ENCODE measurements at regions not wholly inside any gene's neighbourhood (a gene's known extent, or its start where the extent isn't known, plus 50 kb on each side); places are given as distances from the start of the nearest gene placed in this dataset.
"Not testable (repeated sequence)": the region's sequence is repeated elsewhere in the genome, so short reads cannot be mapped to it uniquely, and the experiment has no call there.

DNA sequence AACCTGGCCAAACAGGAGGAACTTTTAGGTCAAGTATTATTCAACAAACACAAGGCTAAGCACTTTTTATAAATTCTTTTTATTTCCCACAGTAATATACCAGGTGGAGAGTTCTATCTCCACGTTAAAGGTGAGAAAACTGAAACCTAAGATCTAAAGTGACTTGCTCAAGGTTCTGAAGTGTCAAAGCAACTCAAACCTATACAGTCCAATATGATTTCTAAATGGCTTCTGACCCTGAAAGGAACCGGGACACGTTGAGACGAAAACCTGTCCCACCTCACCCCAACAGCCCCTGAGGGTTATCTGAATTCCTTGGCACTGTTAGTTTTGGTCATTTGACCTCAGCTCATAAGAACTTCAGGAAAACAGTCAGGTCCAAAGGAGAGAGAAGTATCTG, 814.5 kb upstream of the LRATD1 start:
- H3K27ac Mint-ChIP-seq, result no peak overlapping the region
- peaks cover 2 to 7% of the 10 kb centered on the region in 2 donors for H3K9me3 Mint-ChIP-seq
- no peak for ATAC-seq (replicated peaks)
- no peaks in the 10 kb centered on the region for H3K27me3 Mint-ChIP-seq
- H3K36me3 Mint-ChIP-seq (ENCODE audit: insufficient read depth), result no peaks in the 10 kb centered on the region
- DNase-seq, result no peak
- no peak overlapping the region for H3K4me3 Mint-ChIP-seq
- no peaks in the 10 kb centered on the region for H3K4me1 Mint-ChIP-seq (ENCODE audit: low read depth in 2 of 2)

DNA sequence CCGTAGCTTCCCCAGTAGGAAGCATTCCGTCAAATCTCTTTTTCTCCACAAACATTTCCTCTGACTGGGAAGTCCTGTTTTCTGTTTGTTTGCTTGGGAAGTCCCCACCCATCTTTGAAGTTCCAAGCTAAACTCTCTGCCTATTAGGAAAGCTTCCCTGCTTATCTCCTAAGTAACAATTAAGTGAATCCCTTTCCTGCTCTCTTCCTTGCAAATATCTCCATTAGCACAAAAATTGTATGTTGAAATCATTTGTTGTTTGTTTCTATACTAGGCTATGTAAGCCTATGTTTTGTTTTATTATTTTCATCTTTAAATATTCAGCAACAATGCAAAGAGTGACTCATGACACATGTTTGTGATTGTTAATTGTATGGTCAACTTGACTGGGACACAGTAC, 812.6 kb upstream of the LRATD1 start:
- H3K9me3 Mint-ChIP-seq, result peaks cover 2 to 7% of the 10 kb centered on the region in 2 donors
- no peak overlapping the region for H3K4me3 Mint-ChIP-seq
- no peaks in the 10 kb centered on the region for H3K4me1 Mint-ChIP-seq (ENCODE audit: low read depth in 2 of 2)
- no peaks in the 10 kb centered on the region for H3K36me3 Mint-ChIP-seq (ENCODE audit: insufficient read depth)
- H3K27me3 Mint-ChIP-seq, result no peaks in the 10 kb centered on the region
- ATAC-seq (replicated peaks) (no peak), DNase-seq (no peak)
- no peak overlapping the region for H3K27ac Mint-ChIP-seq

- Mint-ChIP-seq H3K4me3 (no peak overlapping the region), H3K27me3 (no peaks in the 10 kb centered on the region), H3K9me3 (peaks cover 5 to 7% of the 10 kb centered on the region in 2 donors), H3K4me1 (ENCODE audit: low read depth in 2 of 2) (no peaks in the 10 kb centered on the region), H3K27ac (no peak overlapping the region), H3K36me3 (ENCODE audit: insufficient read depth) (no peaks in the 10 kb centered on the region)
- ATAC-seq (replicated peaks), result no peak
- DNase-seq, result no peak
Observed at GRCh38 chr2:13821255-13821880, 811.1 kb upstream of the LRATD1 start.

DNA sequence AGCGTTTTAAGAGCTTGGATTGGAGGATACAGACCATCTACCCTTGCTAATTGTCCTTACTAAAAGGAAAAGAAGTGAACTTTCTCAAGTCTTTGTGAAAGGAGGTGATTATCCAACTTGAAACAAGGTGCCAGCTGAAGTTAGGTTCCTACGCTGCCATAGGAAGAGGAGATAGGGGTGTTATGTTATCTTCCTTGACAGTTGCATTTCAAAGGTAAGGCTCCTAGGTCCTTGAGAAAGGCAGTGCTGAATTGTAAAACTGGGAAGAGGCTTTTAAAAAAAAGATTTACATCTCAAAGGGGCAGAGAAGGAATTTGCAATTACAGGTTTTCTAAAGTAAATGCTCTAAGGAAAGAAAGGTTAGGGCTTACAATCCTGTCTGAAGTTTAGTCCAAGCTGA, 810.2 kb upstream of the LRATD1 start:
- no peak for ATAC-seq (replicated peaks)
- H3K27ac Mint-ChIP-seq, result no peak overlapping the region
- no peaks in the 10 kb centered on the region for H3K27me3 Mint-ChIP-seq
- no peaks in the 10 kb centered on the region for H3K36me3 Mint-ChIP-seq (ENCODE audit: insufficient read depth)
- no peaks in the 10 kb centered on the region for H3K4me1 Mint-ChIP-seq (ENCODE audit: low read depth in 2 of 2)
- H3K4me3 Mint-ChIP-seq, result no peak overlapping the region
- DNase-seq, result no peak
- H3K9me3 Mint-ChIP-seq, result peaks cover 5 to 7% of the 10 kb centered on the region in 2 donors

GRCh38 chr2:13826314-13826853, 806.1 kb upstream of the LRATD1 start:
- Mint-ChIP-seq H3K4me3 (no peak overlapping the region), H3K9me3 (peaks cover 0 to 5% of the 10 kb centered on the region in 2 donors), H3K4me1 (ENCODE audit: low read depth in 2 of 2) (no peaks in the 10 kb centered on the region)

GRCh38 chr2:13858626-13859025, 773.9 kb upstream of the LRATD1 start:
- no peak overlapping the region for H3K27ac Mint-ChIP-seq
- H3K36me3 Mint-ChIP-seq (ENCODE audit: insufficient read depth), result no peaks in the 10 kb centered on the region
- H3K27me3 Mint-ChIP-seq, result no peaks in the 10 kb centered on the region
- DNase-seq, result no peak
- peaks cover 0 to 2% of the 10 kb centered on the region in 2 donors for H3K9me3 Mint-ChIP-seq
- no peak for ATAC-seq (replicated peaks)
- no peak overlapping the region for H3K4me3 Mint-ChIP-seq
- H3K4me1 Mint-ChIP-seq (ENCODE audit: low read depth in 2 of 2), result no peaks in the 10 kb centered on the region

More at GRCh38 chr2:13826314-13826853, 806.1 kb upstream of the LRATD1 start:
- no peak for DNase-seq
- Mint-ChIP-seq H3K27ac (no peak overlapping the region), H3K27me3 (no peaks in the 10 kb centered on the region), H3K36me3 (ENCODE audit: insufficient read depth) (no peaks in the 10 kb centered on the region)
- ATAC-seq (replicated peaks), result no peak

- not testable (repeated sequence) for DNase-seq; H3K36me3 Mint-ChIP-seq (ENCODE audit: insufficient read depth); ATAC-seq (replicated peaks); H3K4me1 Mint-ChIP-seq (ENCODE audit: low read depth in 2 of 2); H3K4me3 Mint-ChIP-seq; H3K9me3 Mint-ChIP-seq; H3K27me3 Mint-ChIP-seq; H3K27ac Mint-ChIP-seq
Observed at GRCh38 chr2:13868275-13868674, 764.2 kb upstream of the LRATD1 start.

DNA sequence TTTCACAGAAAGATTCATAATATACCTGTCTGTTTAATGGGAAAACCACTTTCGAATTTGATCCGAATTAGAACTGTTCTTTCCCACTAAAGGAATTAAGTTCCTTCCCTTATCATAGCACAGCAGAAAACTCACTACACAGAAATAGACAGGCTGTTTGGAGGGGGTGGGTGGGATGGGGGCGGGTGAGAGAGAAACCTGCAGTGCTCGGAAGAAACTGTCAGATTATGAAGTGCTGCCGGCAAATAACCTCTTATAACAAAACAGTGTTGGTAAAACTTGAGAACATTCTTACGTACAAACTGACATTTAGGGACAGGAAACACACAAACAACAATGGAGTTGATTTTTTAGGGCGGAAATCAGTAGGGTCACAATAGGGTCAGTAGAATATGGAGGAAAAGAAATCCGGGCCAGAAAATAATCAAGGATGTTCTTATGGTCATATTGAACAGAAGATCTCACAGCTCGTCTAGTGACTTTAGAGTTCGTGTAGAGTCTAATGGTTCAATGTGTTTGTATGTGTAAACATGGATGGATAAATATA, 756.0 kb upstream of the LRATD1 start:
- H3K27me3 Mint-ChIP-seq, result no peaks in the 10 kb centered on the region
- no peak overlapping the region for H3K4me3 Mint-ChIP-seq
- H3K9me3 Mint-ChIP-seq, result peaks cover 0 to 3% of the 10 kb centered on the region in 2 donors
- ATAC-seq (replicated peaks) (no peak), DNase-seq (no peak)
- no peak overlapping the region for H3K27ac Mint-ChIP-seq
- no peaks in the 10 kb centered on the region for H3K36me3 Mint-ChIP-seq (ENCODE audit: insufficient read depth)
- H3K4me1 Mint-ChIP-seq (ENCODE audit: low read depth in 2 of 2), result no peaks in the 10 kb centered on the region

- no peak overlapping the region for H3K27ac Mint-ChIP-seq
- H3K4me1 Mint-ChIP-seq (ENCODE audit: low read depth in 2 of 2), result no peaks in the 10 kb centered on the region
- no peak overlapping the region for H3K4me3 Mint-ChIP-seq
- ATAC-seq (replicated peaks) (no peak), DNase-seq (no peak)
- no peaks in the 10 kb centered on the region for H3K36me3 Mint-ChIP-seq (ENCODE audit: insufficient read depth)
- peaks cover 0 to 3% of the 10 kb centered on the region in 2 donors for H3K9me3 Mint-ChIP-seq
- H3K27me3 Mint-ChIP-seq, result no peaks in the 10 kb centered on the region
Observed at GRCh38 chr2:13877571-13877970, 754.9 kb upstream of the LRATD1 start.

DNA sequence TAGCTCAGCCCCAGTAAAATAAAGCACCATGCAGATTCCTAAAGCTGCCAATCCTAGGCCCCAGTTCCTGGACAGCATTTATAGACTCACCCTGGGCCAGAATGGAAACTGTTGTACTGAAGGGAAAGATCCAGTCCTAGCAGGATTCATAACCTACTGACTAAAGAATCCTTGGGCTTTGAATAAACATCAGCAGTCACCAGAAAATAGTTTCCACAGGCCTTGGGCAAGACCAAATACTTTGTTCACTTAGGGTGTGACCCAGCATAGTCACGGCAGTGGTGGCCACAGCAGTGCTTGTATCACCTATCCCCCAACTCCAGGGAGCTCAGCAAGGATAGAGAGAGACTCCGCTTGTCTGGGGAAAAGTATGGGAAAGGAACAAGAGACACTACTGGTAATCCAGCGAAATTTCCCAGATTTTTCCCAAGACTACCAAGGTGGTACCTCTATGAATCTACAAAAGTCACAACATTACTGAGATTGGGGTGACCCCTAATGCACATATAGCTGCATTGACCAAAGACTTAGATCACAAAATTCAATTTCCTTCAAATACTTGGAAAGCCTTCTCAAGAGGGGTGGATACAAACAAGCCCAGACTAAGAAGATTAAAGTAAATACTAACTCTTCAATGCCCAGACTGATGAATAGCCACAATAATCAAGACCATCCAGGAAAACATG, 748.1 kb upstream of the LRATD1 start:
- H3K4me3 Mint-ChIP-seq, result no peak overlapping the region
- H3K4me1 Mint-ChIP-seq (ENCODE audit: low read depth in 2 of 2), result no peaks in the 10 kb centered on the region
- no peak for ATAC-seq (replicated peaks)
- no peaks in the 10 kb centered on the region for H3K36me3 Mint-ChIP-seq (ENCODE audit: insufficient read depth)
- no peak overlapping the region for H3K27ac Mint-ChIP-seq
- H3K27me3 Mint-ChIP-seq, result no peaks in the 10 kb centered on the region
- H3K9me3 Mint-ChIP-seq, result peaks cover 1 to 7% of the 10 kb centered on the region in 2 donors
- no peak for DNase-seq

DNA sequence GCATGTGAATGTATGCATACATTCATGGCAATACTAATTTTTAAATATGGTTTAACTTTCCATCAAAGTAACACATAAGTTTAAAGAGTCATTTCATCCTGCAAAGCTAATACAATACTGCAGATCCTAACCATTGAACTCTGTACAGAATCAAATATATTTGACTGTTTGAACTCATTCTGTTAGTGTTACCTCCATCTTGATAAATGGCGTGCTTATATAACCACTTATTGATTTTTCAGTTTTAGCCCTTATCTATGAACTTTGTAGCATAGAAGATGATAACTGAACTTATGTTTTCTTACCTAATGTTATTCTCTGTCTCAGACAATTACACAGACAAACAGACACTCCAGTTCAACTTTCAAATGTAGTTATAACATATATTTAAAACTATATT, 731.0 kb upstream of the LRATD1 start:
- ATAC-seq (replicated peaks) (no peak), DNase-seq (no peak)
- Mint-ChIP-seq H3K9me3 (peaks cover 3 to 10% of the 10 kb centered on the region in 2 donors), H3K27ac (no peak overlapping the region), H3K4me3 (no peak overlapping the region), H3K27me3 (no peaks in the 10 kb centered on the region), H3K36me3 (ENCODE audit: insufficient read depth) (no peaks in the 10 kb centered on the region), H3K4me1 (ENCODE audit: low read depth in 2 of 2) (no peaks in the 10 kb centered on the region)

DNA sequence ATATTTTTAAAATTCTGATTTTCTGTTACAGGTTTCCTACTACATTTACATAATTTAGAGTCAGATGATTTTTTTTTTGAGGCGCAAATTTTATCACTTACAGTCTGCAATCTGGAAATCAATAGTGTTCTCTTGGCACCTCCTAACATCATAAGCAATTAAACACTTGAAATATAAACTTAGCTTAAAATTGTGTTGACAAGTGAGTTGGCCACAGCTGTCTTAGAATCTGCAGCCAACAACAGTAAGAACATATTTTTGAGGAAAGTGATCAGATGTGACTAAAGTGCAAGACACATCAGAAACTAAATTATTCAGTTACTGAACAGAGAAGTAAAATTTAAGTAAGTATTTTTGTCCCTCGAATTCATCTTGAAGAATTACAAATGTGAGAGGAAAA, 726.7 kb upstream of the LRATD1 start:
- Mint-ChIP-seq H3K4me3 (no peak overlapping the region), H3K4me1 (ENCODE audit: low read depth in 2 of 2) (no peaks in the 10 kb centered on the region), H3K36me3 (ENCODE audit: insufficient read depth) (no peaks in the 10 kb centered on the region), H3K27ac (no peak overlapping the region), H3K27me3 (no peaks in the 10 kb centered on the region), H3K9me3 (peaks cover 0 to 5% of the 10 kb centered on the region in 2 donors)
- ATAC-seq (replicated peaks) (no peak), DNase-seq (no peak)

GRCh38 chr2:13916066-13916465, 716.5 kb upstream of the LRATD1 start:
- H3K4me1 Mint-ChIP-seq (ENCODE audit: low read depth in 2 of 2), result no peaks in the 10 kb centered on the region
- ATAC-seq (replicated peaks) (no peak), DNase-seq (no peak)
- H3K27me3 Mint-ChIP-seq, result no peaks in the 10 kb centered on the region
- no peaks in the 10 kb centered on the region for H3K36me3 Mint-ChIP-seq (ENCODE audit: insufficient read depth)
- H3K4me3 Mint-ChIP-seq, result no peak overlapping the region
- H3K27ac Mint-ChIP-seq, result no peak overlapping the region
- H3K9me3 Mint-ChIP-seq, result peaks cover 0 to 2% of the 10 kb centered on the region in 2 donors

DNA sequence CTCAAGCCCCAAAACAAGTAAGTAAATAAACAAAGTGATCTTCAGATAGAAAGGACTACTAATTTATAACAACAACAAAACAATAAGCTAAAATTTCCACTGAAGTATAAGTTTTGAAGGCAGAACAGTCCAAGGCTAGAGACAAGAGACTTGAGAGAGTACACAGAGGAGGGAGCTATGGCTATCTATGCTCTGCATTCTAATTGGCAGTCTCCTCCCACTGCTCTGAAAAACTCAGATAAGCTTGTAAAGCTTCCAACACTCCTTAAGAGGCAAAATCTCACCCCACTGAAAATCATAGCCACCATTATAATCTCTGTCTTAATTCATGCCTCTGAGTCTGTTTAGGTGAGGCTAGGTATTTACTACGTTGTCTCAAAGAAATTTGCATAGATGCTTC, 714.6 kb upstream of the LRATD1 start:
- H3K9me3 Mint-ChIP-seq, result peaks cover 0 to 2% of the 10 kb centered on the region in 2 donors
- no peaks in the 10 kb centered on the region for H3K36me3 Mint-ChIP-seq (ENCODE audit: insufficient read depth)

More for the DNA sequence above, 714.6 kb upstream of the LRATD1 start:
- Mint-ChIP-seq H3K27ac (no peak overlapping the region), H3K27me3 (no peaks in the 10 kb centered on the region), H3K4me1 (ENCODE audit: low read depth in 2 of 2) (no peaks in the 10 kb centered on the region), H3K4me3 (no peak overlapping the region)
- ATAC-seq (replicated peaks), result no peak
- DNase-seq, result no peak

Data from effector memory CD8-positive, alpha-beta T cell (primary cell).